IMR-90 (cell line): ENCODE measurements at regions not wholly inside any gene's neighbourhood (a gene's known extent, or its start where the extent isn't known, plus 50 kb on each side); places are given as distances from the start of the nearest gene placed in this dataset.

Experiments used
- ATAC-seq: fragments of 200-7000 bp; cut with Tn5 transposase; 2 replicates; pipeline ENCODE4 v1.9.1; 2020; ENCODE audit warnings: low read depth, mild to moderate bottlenecking, moderate library complexity
- BruUV-seq: library from RNA; stranded (reverse); fragments of 400-500 nt; replicated peaks from 2 replicates; lab custom pipeline; 2021; lab: Mats Ljungman, UMichigan
- CTCF ChIA-PET: fragments of 300-600 bp; formaldehyde crosslinking; extraction: SDS; loops from one replicate; lab custom pipeline; 2021; ENCODE audit warnings: antibody characterized with exemption; lab: Yijun Ruan, JAX
- POLR2A ChIA-PET: fragments of 300-600 bp; sonication (Branson Sonifier 250); formaldehyde crosslinking; loops from one replicate; lab custom pipeline; 2022; ENCODE audit warnings: antibody characterized with exemption; ENCODE audit not compliant: unreplicated experiment; lab: Charles Lee
- DNase-seq: peaks from one replicate; pipeline ENCODE4 v3.0.0; 2013
- H2AFZ ChIP-seq: replicated peaks from 2 replicates; pipeline ENCODE3; 2013; ENCODE audit warnings: low read length, mild to moderate bottlenecking; ENCODE audit not compliant: poor library complexity
- H2AK5ac ChIP-seq: 2 replicates; pipeline ENCODE4 v1.6.1; 2013; ENCODE audit warnings: low read depth, low read length, inconsistent platforms
- H2AK9ac ChIP-seq: replicated peaks from 2 replicates; pipeline ENCODE3; 2013; ENCODE audit warnings: mild to moderate bottlenecking, low read depth, low read length, moderate library complexity; ENCODE audit not compliant: poor library complexity
- H2BK120ac ChIP-seq: 2 replicates; pipeline ENCODE4 v1.6.1; 2013; ENCODE audit warnings: low read depth, low read length, inconsistent platforms
- H2BK15ac ChIP-seq: 3 replicates; pipeline ENCODE4 v1.6.1; 2013; ENCODE audit warnings: low read depth, low read length, inconsistent platforms
- H2BK20ac ChIP-seq: 2 replicates; pipeline ENCODE4 v1.6.1; 2013; ENCODE audit warnings: low read depth, mild to moderate bottlenecking, inconsistent platforms, low read length, moderate library complexity
- H2BK5ac ChIP-seq: 2 replicates; pipeline ENCODE4 v1.6.1; 2013; ENCODE audit warnings: mild to moderate bottlenecking, low read depth, low read length, inconsistent platforms; ENCODE audit not compliant: poor library complexity, severe bottlenecking
- H3K14ac ChIP-seq: replicated peaks from 2 replicates; pipeline ENCODE4 v1.6.1; 2013; ENCODE audit warnings: low read depth, low read length, inconsistent platforms
- H3K18ac ChIP-seq: 2 replicates; pipeline ENCODE4 v1.6.1; 2013; ENCODE audit warnings: low read depth, low read length, control low read depth
- H3K23ac ChIP-seq: 2 replicates; pipeline ENCODE4 v1.6.1; 2013; ENCODE audit warnings: low read depth, low read length, inconsistent platforms
- H3K27ac ChIP-seq: 2 replicates; pipeline ENCODE4 v1.5.1; 2013; ENCODE audit warnings: mild to moderate bottlenecking, control low read depth, low read length; ENCODE audit not compliant: insufficient read depth
- H3K27me3 ChIP-seq: 2 replicates; pipeline ENCODE4 v1.6.1; 2013; ENCODE audit warnings: low read length; ENCODE audit not compliant: control insufficient read depth, insufficient read depth
- H3K36me3 ChIP-seq: 2 replicates; pipeline ENCODE4 v1.6.1; 2013; ENCODE audit warnings: low read length, mixed read lengths; ENCODE audit not compliant: control insufficient read depth, insufficient read depth
- H3K4ac ChIP-seq: 2 replicates; pipeline ENCODE4 v1.6.1; 2013; ENCODE audit warnings: low read depth, low read length, inconsistent platforms
- H3K4me1 ChIP-seq: 2 replicates; pipeline ENCODE4 v1.6.1; 2013; ENCODE audit warnings: low read length, mixed read lengths; ENCODE audit not compliant: control insufficient read depth, insufficient read depth
- H3K4me2 ChIP-seq: 2 replicates; pipeline ENCODE4 v1.6.1; 2013; ENCODE audit warnings: low read depth, mild to moderate bottlenecking, control low read depth, low read length, moderate library complexity
- H3K4me3 ChIP-seq: 2 replicates; pipeline ENCODE4 v1.5.1; 2013; ENCODE audit warnings: low read depth, mild to moderate bottlenecking, control low read depth, low read length, moderate library complexity; ENCODE audit not compliant: insufficient read depth
- H3K56ac ChIP-seq: 2 replicates; pipeline ENCODE4 v1.6.1; 2013; ENCODE audit warnings: low read length, inconsistent platforms; ENCODE audit not compliant: insufficient read depth; ENCODE audit errors: extremely low read depth
- H3K79me1 ChIP-seq, 2 experiments: 2 replicates each; pipeline ENCODE4 v1.6.1; 2013; ENCODE audit warnings: low read length in 2 of 2, inconsistent platforms in 1 of 2, low read depth in 1 of 2
- H3K9ac ChIP-seq: 2 replicates; pipeline ENCODE4 v1.6.1; 2013; ENCODE audit warnings: low read depth, low read length, control low read depth
- H3K9me1 ChIP-seq: 2 replicates; pipeline ENCODE4 v1.6.1; 2013; ENCODE audit warnings: low read length, inconsistent platforms; ENCODE audit not compliant: insufficient read depth
- H3K9me3 ChIP-seq: 2 replicates; pipeline ENCODE4 v1.6.1; 2013; ENCODE audit warnings: low read length; ENCODE audit not compliant: control insufficient read depth, insufficient read depth
- H4K20me1 ChIP-seq: 2 replicates; pipeline ENCODE4 v1.6.1; 2013; ENCODE audit warnings: low read length, inconsistent platforms; ENCODE audit not compliant: insufficient read depth
- H4K5ac ChIP-seq: 2 replicates; pipeline ENCODE4 v1.6.1; 2013; ENCODE audit warnings: mild to moderate bottlenecking, low read depth, low read length, control low read depth
- H4K8ac ChIP-seq, 2 experiments: 2 replicates each; pipeline ENCODE4 v1.6.1; 2013; ENCODE audit warnings: low read depth in 2 of 2, low read length in 2 of 2, control low read depth in 1 of 2, inconsistent platforms in 1 of 2
- H4K91ac ChIP-seq: 2 replicates; pipeline ENCODE4 v1.6.1; 2013; ENCODE audit warnings: low read depth, low read length, inconsistent platforms; ENCODE audit not compliant: insufficient read depth
- BHLHE40 ChIP-seq: fragments of 150-350 bp; IDR thresholded peaks from 2 replicates; pipeline ENCODE4 v1.6.1; 2016; ENCODE audit warnings: mild to moderate bottlenecking, low read depth, low read length
- CEBPB ChIP-seq: IDR thresholded peaks from 2 replicates; pipeline ENCODE4 v1.6.1; 2012; ENCODE audit warnings: low read depth, low read length, improper control_type of control experiment
- CHD1 ChIP-seq: IDR thresholded peaks from 2 replicates; pipeline ENCODE4 v1.6.1; 2012; ENCODE audit warnings: low read depth, low read length, improper control_type of control experiment
- CTCF ChIP-seq: conservative IDR thresholded peaks from 2 replicates; pipeline ENCODE4 v1.5.1; 2012; ENCODE audit warnings: mild to moderate bottlenecking, low read depth, low read length, improper control_type of control experiment
- RCOR1 ChIP-seq: IDR thresholded peaks from 2 replicates; pipeline ENCODE4 v1.6.1; 2012; ENCODE audit warnings: mild to moderate bottlenecking, low read length, improper control_type of control experiment; ENCODE audit not compliant: insufficient replicate concordance
- dilution Hi-C: fragments of 300-500 bp; cut with HindIII; formaldehyde crosslinking; loops from one replicate; pipeline ENCODE4 v1.14.3; 2018; ENCODE audit warnings: low sequenced_read_pairs; ENCODE audit not compliant: unreplicated experiment
- in situ Hi-C: fragments of 300-500 bp; cut with MboI; formaldehyde crosslinking; loops from 3 replicates; pipeline ENCODE4 v1.14.3; 2019; ENCODE audit warnings: low sequenced_read_pairs, inconsistent platforms, mixed read lengths
- intact Hi-C: fragments of 100-400 bp; cut with micrococcal nuclease; formaldehyde crosslinking; loops from 2 replicates; pipeline ENCODE4 v1.10.0; 2022

- dilution Hi-C loops, result no loop called here
Observed at GRCh38 chr5:57608542-57608941, 125.9 kb upstream of the ACTBL2 start.

More at GRCh38 chr5:57608542-57608941, 125.9 kb upstream of the ACTBL2 start:
- Histone ChIP-seq H3K23ac (no peak overlapping the region), H2BK120ac (no peak overlapping the region), H3K4me2 (no peak overlapping the region), H2AFZ (no peak overlapping the region), H2BK20ac (no peak overlapping the region), H4K8ac (no peak overlapping the region), H3K9me1 (no peaks in the 10 kb centered on the region), H4K5ac (no peak overlapping the region), H3K27ac (no peak overlapping the region), H3K14ac (no peak overlapping the region), H3K56ac (no peak overlapping the region), H3K36me3 (no peaks in the 10 kb centered on the region), H2BK15ac (no peak overlapping the region), H3K27me3 (no peaks in the 10 kb centered on the region), H3K79me1 (no peaks in the 10 kb centered on the region), H3K4me1 (no peaks in the 10 kb centered on the region), H3K9ac (no peak overlapping the region), H2BK5ac (no peak overlapping the region), H2AK9ac (no peak overlapping the region), H4K20me1 (no peaks in the 10 kb centered on the region), H4K91ac (no peak overlapping the region), H3K9me3 (no peaks in the 10 kb centered on the region), H3K18ac (no peak overlapping the region), H3K4ac (no peak overlapping the region), H2AK5ac (no peak overlapping the region), H3K4me3 (no peak overlapping the region)
- intact Hi-C loops (no loop called here), in situ Hi-C loops (no loop called here)
- DNase-seq (no peak), ATAC-seq (no peak)
- CTCF ChIA-PET, result interaction anchor here (1.2 kb wide), 1 partner anchor 9 kb away, joined by 3 read pairs; no protein-coding TSS in a partner anchor
- BruUV-seq, result no TSS peak
- TF ChIP-seq RCOR1 (no peak), CTCF (no peak), BHLHE40 (no peak), CHD1 (no peak), CEBPB (no peak)
- POLR2A ChIA-PET, result no interaction called here
